ENCODE measurements at regions not wholly inside any gene's neighbourhood (a gene's known extent, or its start where the extent isn't known, plus 50 kb on each side); places are given as distances from the start of the nearest gene placed in this dataset.

DNA sequence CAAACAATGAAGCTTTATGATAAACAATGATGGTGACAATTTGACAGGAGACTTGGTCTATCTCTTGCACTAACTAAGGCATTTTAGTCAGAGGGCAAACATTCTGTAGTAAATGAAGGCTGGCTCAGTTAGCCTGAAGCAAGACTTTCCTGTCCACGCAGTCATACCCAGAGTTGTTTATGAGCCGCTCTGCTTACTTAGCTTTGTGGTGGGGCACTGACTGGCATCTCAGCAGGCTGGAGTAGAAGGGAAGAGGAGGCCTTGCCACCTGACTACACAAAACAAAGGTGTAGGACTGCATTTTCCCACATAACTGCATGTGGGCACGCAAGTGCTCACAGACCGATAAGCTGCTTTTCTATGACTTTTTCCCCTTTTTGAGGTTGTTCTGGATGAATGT, 133.7 kb upstream of the EPB41L4A start:
- Histone ChIP-seq H3K4me3 (no peak overlapping the region), H3K4me1 (ENCODE audit: control insufficient read depth in 5 of 5, insufficient read depth in 5 of 5, low read length in 5 of 5) (no peaks in the 10 kb centered on the region), H3K27ac (ENCODE audit: low read depth in 1 of 2, low read length in 1 of 2) (no peak overlapping the region), H3K9ac (ENCODE audit: insufficient read depth in 1 of 2, low read length in 2 of 2) (peak overlapping the region in 1 of 2 donors; percentile 9), H3K36me3 (ENCODE audit: control insufficient read depth in 4 of 4, insufficient read depth in 4 of 4, low read length in 4 of 4) (no peaks in the 10 kb centered on the region), H3K27me3 (ENCODE audit: control insufficient read depth in 3 of 3, insufficient read depth in 3 of 3, low read length in 2 of 3) (no peaks in the 10 kb centered on the region), H3K9me3 (ENCODE audit: control insufficient read depth in 4 of 4, insufficient read depth in 3 of 4, low read length in 3 of 4) (no peaks in the 10 kb centered on the region)
- no peak for ATAC-seq (ENCODE audit: insufficient read depth, low FRiP score)
- WGBS, 2 donors = 94 to 100% methylated on average over 4 of the region's 4 CpGs
- TF ChIP-seq, protein P1, sequence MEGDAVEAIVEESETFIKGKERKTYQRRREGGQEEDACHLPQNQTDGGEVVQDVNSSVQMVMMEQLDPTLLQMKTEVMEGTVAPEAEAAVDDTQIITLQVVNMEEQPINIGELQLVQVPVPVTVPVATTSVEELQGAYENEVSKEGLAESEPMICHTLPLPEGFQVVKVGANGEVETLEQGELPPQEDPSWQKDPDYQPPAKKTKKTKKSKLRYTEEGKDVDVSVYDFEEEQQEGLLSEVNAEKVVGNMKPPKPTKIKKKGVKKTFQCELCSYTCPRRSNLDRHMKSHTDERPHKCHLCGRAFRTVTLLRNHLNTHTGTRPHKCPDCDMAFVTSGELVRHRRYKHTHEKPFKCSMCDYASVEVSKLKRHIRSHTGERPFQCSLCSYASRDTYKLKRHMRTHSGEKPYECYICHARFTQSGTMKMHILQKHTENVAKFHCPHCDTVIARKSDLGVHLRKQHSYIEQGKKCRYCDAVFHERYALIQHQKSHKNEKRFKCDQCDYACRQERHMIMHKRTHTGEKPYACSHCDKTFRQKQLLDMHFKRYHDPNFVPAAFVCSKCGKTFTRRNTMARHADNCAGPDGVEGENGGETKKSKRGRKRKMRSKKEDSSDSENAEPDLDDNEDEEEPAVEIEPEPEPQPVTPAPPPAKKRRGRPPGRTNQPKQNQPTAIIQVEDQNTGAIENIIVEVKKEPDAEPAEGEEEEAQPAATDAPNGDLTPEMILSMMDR (IDR thresholded peaks at IDR 0.05; ENCODE audit: control extremely low read depth, extremely low read depth) = no peak
- no peak for DNase-seq

DNA sequence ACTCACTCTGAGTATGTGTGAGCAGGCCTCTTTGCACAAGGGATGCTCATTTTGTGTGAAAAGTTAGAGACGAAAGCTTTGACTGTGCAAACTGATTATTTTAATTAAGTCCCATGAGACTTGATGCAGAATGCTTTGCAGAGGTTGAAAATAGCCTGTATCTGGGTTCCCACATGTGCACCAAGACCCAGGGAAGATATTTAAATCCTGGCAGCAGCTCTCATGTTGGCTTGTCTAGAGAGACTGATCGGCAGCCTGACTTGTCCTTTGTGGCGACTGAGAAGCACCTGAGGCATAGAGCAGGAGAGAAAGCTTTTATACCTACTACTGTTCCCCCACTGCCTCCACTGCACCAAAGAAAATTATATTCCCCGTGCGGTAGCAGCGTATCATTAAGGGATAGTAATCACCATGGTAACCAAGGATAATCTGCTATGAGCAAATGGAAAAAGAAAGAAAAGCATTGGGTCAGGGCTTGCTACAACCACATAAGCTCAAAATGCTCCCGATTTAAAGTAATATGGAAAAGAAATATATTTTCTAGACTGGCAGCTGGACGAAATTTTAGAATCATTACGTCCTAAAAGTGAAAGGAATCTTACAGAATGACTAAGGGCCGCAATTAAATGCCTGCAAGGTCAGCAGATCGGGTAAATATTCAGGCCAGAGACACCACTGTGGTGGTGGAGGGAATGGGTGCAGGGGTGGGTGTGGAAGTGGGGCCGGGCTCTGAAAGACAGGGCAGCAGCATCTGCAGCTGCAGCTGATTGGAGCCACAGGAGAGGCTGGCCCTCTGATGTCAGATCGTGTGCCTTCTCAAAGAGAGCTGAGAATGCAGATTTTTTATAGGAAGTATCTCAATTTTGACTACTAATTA, 135.3 kb upstream of the EPB41L4A start:
- ATAC-seq (ENCODE audit: insufficient read depth, low FRiP score) = no peak

DNA sequence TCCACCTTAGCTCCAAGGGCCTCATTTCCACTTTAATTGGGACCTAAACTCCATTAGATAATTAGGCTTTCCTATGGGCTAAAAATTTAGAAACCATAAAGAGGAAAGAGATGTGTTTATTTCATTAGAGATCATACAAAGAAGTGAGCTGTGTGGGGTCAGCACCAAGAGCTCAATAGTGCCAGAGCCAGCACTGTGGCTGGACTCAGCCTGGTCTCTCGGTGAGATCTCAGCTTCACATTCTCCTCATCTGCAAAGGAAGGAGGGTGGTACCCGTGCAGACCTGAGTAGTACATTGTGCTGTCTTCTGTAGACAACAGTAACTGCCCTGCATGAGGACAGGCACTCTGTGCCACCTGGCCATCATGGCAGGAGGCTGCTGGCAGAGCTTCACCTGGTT, 136.1 kb upstream of the EPB41L4A start:
- Histone ChIP-seq H3K27me3 (ENCODE audit: control insufficient read depth in 3 of 3, insufficient read depth in 3 of 3, low read length in 2 of 3) (no peaks in the 10 kb centered on the region), H3K27ac (ENCODE audit: low read depth in 1 of 2, low read length in 1 of 2) (no peak overlapping the region), H3K9me3 (ENCODE audit: control insufficient read depth in 4 of 4, insufficient read depth in 3 of 4, low read length in 3 of 4) (no peaks in the 10 kb centered on the region), H3K9ac (ENCODE audit: insufficient read depth in 1 of 2, low read length in 2 of 2) (no peak overlapping the region), H3K4me3 (no peak overlapping the region), H3K4me1 (ENCODE audit: control insufficient read depth in 5 of 5, insufficient read depth in 5 of 5, low read length in 5 of 5) (no peaks in the 10 kb centered on the region), H3K36me3 (ENCODE audit: control insufficient read depth in 4 of 4, insufficient read depth in 4 of 4, low read length in 4 of 4) (no peaks in the 10 kb centered on the region)
- ATAC-seq (ENCODE audit: insufficient read depth, low FRiP score) (no peak), DNase-seq (no peak)
- 73 to 89% methylated on average over 2 of the region's 2 CpGs for WGBS, 2 donors
- TF ChIP-seq, protein P1 (IDR thresholded peaks at IDR 0.05; ENCODE audit: control extremely low read depth, extremely low read depth) = no peak

More for the DNA sequence above, 135.3 kb upstream of the EPB41L4A start:
- no peaks in the 10 kb centered on the region for H3K4me1 ChIP-seq (ENCODE audit: control insufficient read depth in 5 of 5, insufficient read depth in 5 of 5, low read length in 5 of 5)
- no peak for DNase-seq
- H3K9me3 ChIP-seq (ENCODE audit: control insufficient read depth in 4 of 4, insufficient read depth in 3 of 4, low read length in 3 of 4) = no peaks in the 10 kb centered on the region
- TF ChIP-seq, protein P1 (IDR thresholded peaks at IDR 0.05; ENCODE audit: control extremely low read depth, extremely low read depth) = no peak
- 75 to 78% methylated on average over 13 of the region's 13 CpGs for WGBS, 2 donors
- no peak overlapping the region for H3K9ac ChIP-seq (ENCODE audit: insufficient read depth in 1 of 2, low read length in 2 of 2)
- H3K36me3 ChIP-seq (ENCODE audit: control insufficient read depth in 4 of 4, insufficient read depth in 4 of 4, low read length in 4 of 4) = no peaks in the 10 kb centered on the region
- no peak overlapping the region for H3K27ac ChIP-seq (ENCODE audit: low read depth in 1 of 2, low read length in 1 of 2)
- no peaks in the 10 kb centered on the region for H3K27me3 ChIP-seq (ENCODE audit: control insufficient read depth in 3 of 3, insufficient read depth in 3 of 3, low read length in 2 of 3)
- no peak overlapping the region for H3K4me3 ChIP-seq

Measured in lung (tissue), 11 donors.